Heart left ventricle (tissue), 16 donors: ENCODE measurements at regions not wholly inside any gene's neighbourhood (a gene's known extent, or its start where the extent isn't known, plus 50 kb on each side); places are given as distances from the start of the nearest gene placed in this dataset.

Experiments
- ATAC-seq, 4 donors: fragments of 200-7000 bp; cut with Tn5 transposase; one replicate each; pipeline ENCODE4 v1.9.1; 2020 to 2022; ENCODE audit warnings: moderate library complexity in 4 of 4, mild to moderate bottlenecking in 3 of 4, moderate number of reproducible peaks in 1 of 4
- DNase-seq, 5 donors: peaks; one replicate each; pipeline ENCODE4 v3.0.0-alpha.2; 2020
- H3K27ac ChIP-seq, 12 donors: fragments of 200-600 bp; sonication (generic) in 4 of 12; one replicate each; pipeline versions ENCODE4 v1.5.0 to v1.8.0; 2016 to 2022; ENCODE audit warnings: mild to moderate bottlenecking in 2 of 12
- H3K27me3 ChIP-seq, 9 donors: fragments of 200-600 bp; sonication (generic) in 2 of 9; one replicate each; pipeline versions ENCODE4 v1.5.1 to v1.8.0; 2016 to 2022; ENCODE audit warnings: mild to moderate bottlenecking in 3 of 9
- H3K36me3 ChIP-seq, 9 donors: fragments of 200-600 bp; sonication (generic) in 2 of 9; one replicate each; pipeline versions ENCODE4 v1.5.0 to v1.8.0; 2018 to 2022; ENCODE audit warnings: mild to moderate bottlenecking in 2 of 9
- H3K4me1 ChIP-seq, 12 donors: fragments of 200-600 bp; sonication (generic) in 4 of 12; one replicate each; pipeline versions ENCODE4 v1.5.0 to v1.8.0; 2016 to 2022; ENCODE audit warnings: mild to moderate bottlenecking in 3 of 12
- H3K4me3 ChIP-seq, 12 donors: fragments of 200-600 bp; sonication (generic) in 4 of 12; one replicate each; pipeline versions ENCODE4 v1.5.0 to v1.8.0; 2017 to 2022; ENCODE audit warnings: mild to moderate bottlenecking in 9 of 12, moderate library complexity in 4 of 12
- H3K9me3 ChIP-seq, 12 donors: fragments of 200-600 bp; sonication (generic) in 4 of 12; one replicate each; pipeline versions ENCODE4 v1.5.0 to v1.8.0; 2016 to 2022; ENCODE audit warnings: mild to moderate bottlenecking in 1 of 12
- CTCF ChIP-seq, 12 donors: fragments of 200-600 bp; sonication (generic) in 4 of 12; IDR thresholded peaks; one replicate each; pipeline versions ENCODE4 v1.5.0 to v1.8.0; 2018 to 2022; ENCODE audit warnings: antibody characterized with exemption in 12 of 12, mild to moderate bottlenecking in 5 of 12
- POLR2A ChIP-seq, 2 donors: fragments of 450-650 bp; IDR thresholded peaks; one replicate each; pipeline ENCODE4 v1.6.1; 2017; ENCODE audit warnings: antibody characterized with exemption in 2 of 2, mild to moderate bottlenecking in 2 of 2, moderate library complexity in 2 of 2
- WGBS, 4 donors: extraction: QIAGEN DNeasy Blood & Tissue Kit in 2 of 4; methylation state at CpG; one replicate each; pipeline versions ENCODE4 v1.1.5 to v1.1.7; 2013 to 2018; 5-methylcytosine and 5-hydroxymethylcytosine counted together
- intact Hi-C, 10 donors: fragments of 100-400 bp; cut with DNase I; formaldehyde crosslinking; loops; one replicate each; pipeline versions ENCODE4 v1.11.1 to v1.14.2; 2022
- donor health status: ischemic (EF 13 %, LVEDD 7.1; RV severe dilation, severe dysfunction).
- donor health status: healthy with polysubstance abuse.
- donor health status: DM: no; HTN: yes; CAD: no.
- donor health status: DM: no; HTN: no; CAD: no.
- donor health status: ischemic (EF 25% LVEDD 6.9; RV normal size, moderate dysfunction).
- donor health status: ischemic (EF 25% LVEDD 5.7; RV mildly dilated, moderate dysfunction).
- donor health status: healthy.
- donor health status: DM: yes; HTN: yes; CAD: no.
- donor health status: ischemic (EF 35%, LVEDD 5.7; RV mildly dilated, moderate dysfunction).
- donor health status: nonischemic (EF 11% LVEDD 7.7; RV severe dilation, severe dysfunction).
- donor health status: DM: yes; HTN: yes; CAD: no.
- donor health status: PGD.
- donor health status: ischemic (EF 29% LVEDD 5.4; RV normal size, mild dysfunction).
- donor health status: nonischemic (EF 23%, LVEDD 6.1; RV moderate dilation, normal function).

- H3K27ac ChIP-seq, result no peak overlapping the region
- WGBS, 4 donors, result 74 to 79% (median 77%) methylated on average over 29 to 42 of the region's 42 CpGs
Measured at GRCh38 chr1:2928366-2929325, 92.6 kb upstream of the ACTRT2 start.

GRCh38 chr1:2929335-2929734 lies 91.9 kb upstream of the ACTRT2 start:
- Histone ChIP-seq H3K4me3 (no peak overlapping the region), H3K27me3 (peaks cover 0 to 43% (median 0%) of the 10 kb centered on the region in 9 donors), H3K27ac (no peak overlapping the region), H3K4me1 (peaks cover 0 to 5% (median 0%) of the 10 kb centered on the region in 12 donors), H3K36me3 (no peaks in the 10 kb centered on the region), H3K9me3 (no peaks in the 10 kb centered on the region)
- no peak for DNase-seq
- no peak for TF ChIP-seq CTCF (IDR thresholded peaks at IDR 0.05)
- no peak for TF ChIP-seq POLR2A (IDR thresholded peaks at IDR 0.05)
- no peak for ATAC-seq
- intact Hi-C loops, result no loop called here
- 85 to 88% (median 86%) methylated on average over 5 of the region's 5 CpGs for WGBS, 4 donors

More at GRCh38 chr1:2928366-2929325, 92.6 kb upstream of the ACTRT2 start:
- no peak for ATAC-seq
- no peaks in the 10 kb centered on the region for H3K36me3 ChIP-seq
- no peaks in the 10 kb centered on the region for H3K9me3 ChIP-seq
- peaks cover 0 to 5% (median 0%) of the 10 kb centered on the region in 12 donors for H3K4me1 ChIP-seq
- no peak for DNase-seq
- intact Hi-C loops, result no loop called here
- no peak overlapping the region for H3K4me3 ChIP-seq
- TF ChIP-seq POLR2A (IDR thresholded peaks at IDR 0.05) (no peak), CTCF (IDR thresholded peaks at IDR 0.05) (no peak)
- H3K27me3 ChIP-seq, result peaks cover 0 to 50% (median 0%) of the 10 kb centered on the region in 9 donors

GRCh38 chr1:2930016-2930815 lies 91.1 kb upstream of the ACTRT2 start:
- peaks cover 0 to 36% (median 0%) of the 10 kb centered on the region in 9 donors for H3K27me3 ChIP-seq
- H3K36me3 ChIP-seq, result no peaks in the 10 kb centered on the region
- ATAC-seq (no peak), DNase-seq (no peak)
- intact Hi-C loops, result no loop called here
- H3K27ac ChIP-seq, result no peak overlapping the region
- H3K4me1 ChIP-seq, result peaks cover 0 to 5% (median 0%) of the 10 kb centered on the region in 12 donors
- no peak overlapping the region for H3K4me3 ChIP-seq
- no peaks in the 10 kb centered on the region for H3K9me3 ChIP-seq
- TF ChIP-seq POLR2A (IDR thresholded peaks at IDR 0.05), result no peak
- no peak for TF ChIP-seq CTCF (IDR thresholded peaks at IDR 0.05)
- 89 to 93% (median 90%) methylated on average over 33 to 41 of the region's 41 CpGs for WGBS, 4 donors
